ENCODE measurements at regions not wholly inside any gene's neighbourhood (a gene's known extent, or its start where the extent isn't known, plus 50 kb on each side); places are given as distances from the start of the nearest gene placed in this dataset.
"Not testable (repeated sequence)": the region's sequence is repeated elsewhere in the genome, so short reads cannot be mapped to it uniquely, and the experiment has no call there.

DNA sequence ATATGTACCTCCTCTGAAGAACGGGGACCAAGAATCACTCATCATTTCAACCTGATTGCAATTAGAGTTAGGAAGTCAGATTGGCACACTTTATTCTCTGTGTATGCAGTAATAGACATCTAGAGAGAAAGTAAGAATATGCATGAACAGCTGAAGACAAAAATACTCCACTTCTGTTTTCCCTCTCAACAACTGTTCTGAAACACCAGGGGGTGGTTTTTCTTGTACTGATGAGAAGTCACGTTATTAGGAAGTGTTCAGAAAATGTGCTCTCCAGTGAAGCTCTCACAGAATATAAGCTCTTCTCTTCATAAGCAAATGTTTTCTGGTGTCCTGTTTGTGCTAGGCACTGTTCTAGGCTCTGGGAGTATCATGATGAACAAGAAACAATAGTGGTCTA, 531.7 kb upstream of the C9orf72 start:
- no peak overlapping the region for H3K27ac Mint-ChIP-seq
- no peaks in the 10 kb centered on the region for H3K4me1 Mint-ChIP-seq
- H3K4me3 Mint-ChIP-seq, result no peak overlapping the region
- peaks cover 3% of the 10 kb centered on the region for H3K9me3 Mint-ChIP-seq
- DNase-seq, result no peak
- no peaks in the 10 kb centered on the region for H3K36me3 Mint-ChIP-seq
- CTCF ChIA-PET, result no interaction called here
- H3K27me3 Mint-ChIP-seq, result no peaks in the 10 kb centered on the region

DNA sequence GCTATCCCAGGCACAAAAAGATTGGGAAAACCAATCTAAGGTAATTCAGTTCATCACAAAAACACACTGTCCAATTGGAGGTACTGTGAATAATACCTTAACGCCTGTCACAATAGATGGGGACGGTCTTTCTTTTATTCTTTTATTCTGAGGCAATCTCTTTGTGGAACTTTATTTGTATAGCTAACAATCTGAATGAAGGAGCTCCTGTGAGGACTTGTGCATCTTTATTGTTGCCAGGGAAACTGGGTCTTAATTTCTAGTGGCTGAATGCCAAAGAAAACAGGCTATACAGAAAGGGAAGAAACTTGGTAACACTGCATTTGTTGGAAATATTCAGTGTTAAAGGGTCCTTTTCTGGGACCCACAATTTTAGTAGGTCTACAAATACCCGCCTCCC, 546.9 kb upstream of the C9orf72 start:
- Mint-ChIP-seq H3K9me3 (no peaks in the 10 kb centered on the region), H3K4me1 (no peaks in the 10 kb centered on the region), H3K27ac (no peak overlapping the region), H3K4me3 (no peak overlapping the region), H3K36me3 (no peaks in the 10 kb centered on the region), H3K27me3 (no peaks in the 10 kb centered on the region)
- no peak for DNase-seq
- CTCF ChIA-PET, result no interaction called here

DNA sequence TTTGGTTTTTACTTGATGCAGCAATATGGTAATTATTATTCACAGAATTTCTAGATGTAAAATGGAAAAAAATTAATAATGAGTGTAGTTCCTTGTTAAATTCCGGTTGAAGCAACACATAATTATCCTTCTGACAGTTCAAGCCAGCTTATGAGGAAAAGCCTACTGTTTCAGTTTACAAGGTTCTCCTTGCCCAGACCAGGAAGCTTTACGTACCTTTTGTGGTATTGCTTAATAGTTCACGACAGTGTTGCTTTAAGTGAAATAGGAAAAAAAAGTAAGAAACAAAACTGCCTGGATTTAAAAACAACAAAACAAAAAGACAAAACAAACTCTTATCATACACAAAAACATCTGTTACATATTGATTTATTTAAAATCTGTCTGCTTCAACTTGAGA, 547.3 kb upstream of the C9orf72 start:
- Mint-ChIP-seq H3K36me3 (no peaks in the 10 kb centered on the region), H3K4me3 (no peak overlapping the region), H3K9me3 (no peaks in the 10 kb centered on the region), H3K4me1 (no peaks in the 10 kb centered on the region), H3K27ac (no peak overlapping the region), H3K27me3 (no peaks in the 10 kb centered on the region)
- no peak for DNase-seq
- CTCF ChIA-PET, result no interaction called here

DNA sequence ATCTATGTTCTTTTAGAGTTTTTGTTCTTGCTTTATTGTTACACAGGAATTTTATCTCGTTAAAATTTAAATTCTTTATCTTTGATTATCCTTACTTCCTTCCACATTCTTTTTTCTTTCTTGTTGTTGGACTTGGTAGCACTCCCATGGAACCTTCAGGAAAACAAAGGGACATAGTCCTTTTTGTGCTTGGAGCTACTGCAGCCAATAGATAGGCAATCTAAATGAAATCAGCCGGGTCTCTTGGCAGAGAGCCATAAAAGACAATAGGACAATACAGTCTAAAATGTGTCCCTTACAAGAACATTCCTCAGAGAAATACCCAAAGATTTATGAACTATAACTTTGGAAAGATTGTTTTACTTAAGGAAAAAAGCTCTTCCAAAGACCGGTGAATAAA, 548.1 kb upstream of the C9orf72 start:
- CTCF ChIA-PET, result no interaction called here
- no peaks in the 10 kb centered on the region for H3K4me1 Mint-ChIP-seq
- H3K9me3 Mint-ChIP-seq, result no peaks in the 10 kb centered on the region
- no peak overlapping the region for H3K27ac Mint-ChIP-seq
- no peak overlapping the region for H3K4me3 Mint-ChIP-seq
- no peaks in the 10 kb centered on the region for H3K36me3 Mint-ChIP-seq
- H3K27me3 Mint-ChIP-seq, result no peaks in the 10 kb centered on the region
- DNase-seq, result no peak

DNA sequence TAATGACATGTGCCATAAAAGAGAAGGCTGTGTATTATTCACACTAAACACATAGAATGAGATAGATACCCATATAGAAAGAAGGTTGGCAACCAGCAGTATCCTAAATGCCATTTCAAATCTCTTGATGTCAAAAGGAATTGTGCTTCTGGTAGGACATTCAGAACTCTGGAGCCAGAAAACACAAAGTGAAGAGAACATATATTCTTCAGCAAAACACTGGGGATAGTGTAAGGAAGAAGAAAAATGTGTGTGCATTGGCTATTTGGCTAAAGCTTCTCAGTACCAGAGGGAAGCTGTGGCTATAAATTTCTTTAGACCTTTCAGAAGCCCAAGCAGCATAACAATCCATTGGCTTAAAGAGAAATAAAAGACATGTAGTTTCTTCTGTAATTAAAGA, 551.6 kb upstream of the C9orf72 start:
- H3K9me3 Mint-ChIP-seq, result no peaks in the 10 kb centered on the region
- H3K4me1 Mint-ChIP-seq, result no peaks in the 10 kb centered on the region
- DNase-seq, result no peak
- H3K27ac Mint-ChIP-seq, result no peak overlapping the region
- CTCF ChIA-PET, result no interaction called here
- H3K27me3 Mint-ChIP-seq, result no peaks in the 10 kb centered on the region
- H3K36me3 Mint-ChIP-seq, result no peaks in the 10 kb centered on the region
- no peak overlapping the region for H3K4me3 Mint-ChIP-seq

DNA sequence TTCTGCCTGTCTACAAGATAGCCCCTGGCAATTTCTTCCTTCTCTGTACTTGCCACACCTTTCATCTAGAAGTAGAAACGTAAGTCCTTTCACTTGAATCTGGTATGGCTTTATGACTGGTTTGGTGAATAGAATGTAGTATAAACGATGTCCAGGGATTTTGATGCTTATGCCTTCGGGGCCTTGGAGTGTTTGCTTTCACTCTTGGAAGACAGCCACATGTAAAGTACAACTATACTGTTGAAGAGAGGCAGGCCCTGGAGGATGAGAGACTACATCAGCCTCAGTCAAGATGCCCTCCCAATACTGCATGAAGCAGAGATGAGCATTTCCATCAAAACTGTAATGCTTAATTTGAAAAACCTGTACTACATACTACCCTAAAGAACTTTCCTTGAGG, 553.8 kb upstream of the C9orf72 start:
- H3K27ac Mint-ChIP-seq, result no peak overlapping the region
- H3K27me3 Mint-ChIP-seq, result no peaks in the 10 kb centered on the region
- H3K36me3 Mint-ChIP-seq, result no peaks in the 10 kb centered on the region
- H3K4me3 Mint-ChIP-seq, result no peak overlapping the region
- no peak for DNase-seq
- no peaks in the 10 kb centered on the region for H3K9me3 Mint-ChIP-seq
- H3K4me1 Mint-ChIP-seq, result no peaks in the 10 kb centered on the region
- CTCF ChIA-PET, result no interaction called here

DNA sequence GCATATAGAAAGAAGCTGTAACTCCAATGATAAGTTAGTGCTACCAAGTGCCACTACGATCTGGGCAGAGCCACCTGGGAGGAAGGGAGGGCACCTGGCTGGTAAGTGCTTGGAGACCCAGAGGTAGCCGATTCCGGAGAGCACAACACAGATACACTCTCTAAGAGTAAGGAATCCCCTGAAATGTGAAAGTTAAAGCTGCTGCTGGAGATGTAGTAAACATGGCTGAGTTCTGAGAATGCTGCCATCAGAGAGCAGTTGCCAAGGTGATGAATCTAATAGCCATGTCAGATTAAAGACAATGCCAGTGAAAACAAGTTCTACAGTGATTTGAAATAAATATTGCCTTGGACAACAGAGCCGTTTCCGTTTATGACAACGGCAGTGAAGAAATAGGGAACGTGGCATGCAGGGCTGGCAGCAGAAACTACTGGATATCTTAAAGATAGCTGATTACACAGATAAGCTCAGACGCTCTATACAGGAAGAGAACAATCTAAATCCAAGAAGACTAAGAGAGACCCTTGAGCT, 561.2 kb upstream of the C9orf72 start:
- DNase-seq, result no peak
- Mint-ChIP-seq H3K9me3 (no peaks in the 10 kb centered on the region), H3K27ac (no peak overlapping the region), H3K4me3 (no peak overlapping the region), H3K4me1 (no peaks in the 10 kb centered on the region), H3K27me3 (no peaks in the 10 kb centered on the region), H3K36me3 (no peaks in the 10 kb centered on the region)
- CTCF ChIA-PET, result no interaction called here

DNA sequence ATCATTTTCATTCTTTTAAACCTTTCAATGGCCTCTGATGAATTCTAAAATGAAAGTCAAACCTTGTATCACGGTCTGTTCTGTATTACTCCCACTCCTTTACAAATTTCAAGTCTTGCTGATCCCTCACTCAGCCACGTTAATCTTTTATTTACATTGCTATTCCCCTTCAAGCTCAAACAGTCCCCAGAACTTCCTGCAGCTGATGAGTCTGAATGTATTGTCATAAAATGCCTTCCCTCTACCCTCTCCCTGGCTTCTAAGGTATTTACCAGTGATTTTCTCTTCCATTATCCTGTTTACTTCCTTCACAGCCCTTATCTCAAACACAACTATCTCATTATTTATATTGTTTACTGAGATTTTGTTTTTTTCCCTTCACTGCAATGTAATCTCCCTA, 562.3 kb upstream of the C9orf72 start:
- no peak for DNase-seq
- H3K27me3 Mint-ChIP-seq, result no peaks in the 10 kb centered on the region
- CTCF ChIA-PET, result no interaction called here
- H3K27ac Mint-ChIP-seq, result no peak overlapping the region
- no peaks in the 10 kb centered on the region for H3K36me3 Mint-ChIP-seq
- no peaks in the 10 kb centered on the region for H3K9me3 Mint-ChIP-seq
- H3K4me3 Mint-ChIP-seq, result no peak overlapping the region
- no peaks in the 10 kb centered on the region for H3K4me1 Mint-ChIP-seq

DNA sequence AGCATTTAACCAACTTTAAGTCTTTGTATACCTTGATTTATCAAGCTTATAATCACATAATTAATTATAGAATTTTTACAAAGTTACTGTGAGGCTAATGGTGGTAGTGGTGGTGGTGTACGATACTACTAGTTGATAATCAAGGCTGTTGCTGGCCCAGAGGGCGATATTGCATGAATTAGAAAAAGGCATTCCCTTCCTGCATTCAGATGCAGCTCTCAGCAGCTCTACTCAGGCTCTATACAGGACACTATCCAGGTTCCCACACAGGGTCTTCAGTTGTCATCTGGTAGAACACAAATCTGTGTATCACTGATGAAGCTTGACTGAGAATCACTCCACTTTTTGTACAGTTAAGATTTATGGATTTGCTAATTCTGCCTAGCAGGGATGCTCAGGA, 562.8 kb upstream of the C9orf72 start:
- H3K9me3 Mint-ChIP-seq, result no peaks in the 10 kb centered on the region
- no peak overlapping the region for H3K27ac Mint-ChIP-seq
- no peaks in the 10 kb centered on the region for H3K36me3 Mint-ChIP-seq
- no peak overlapping the region for H3K4me3 Mint-ChIP-seq
- DNase-seq, result no peak
- no peaks in the 10 kb centered on the region for H3K27me3 Mint-ChIP-seq
- H3K4me1 Mint-ChIP-seq, result no peaks in the 10 kb centered on the region
- CTCF ChIA-PET, result no interaction called here

DNA sequence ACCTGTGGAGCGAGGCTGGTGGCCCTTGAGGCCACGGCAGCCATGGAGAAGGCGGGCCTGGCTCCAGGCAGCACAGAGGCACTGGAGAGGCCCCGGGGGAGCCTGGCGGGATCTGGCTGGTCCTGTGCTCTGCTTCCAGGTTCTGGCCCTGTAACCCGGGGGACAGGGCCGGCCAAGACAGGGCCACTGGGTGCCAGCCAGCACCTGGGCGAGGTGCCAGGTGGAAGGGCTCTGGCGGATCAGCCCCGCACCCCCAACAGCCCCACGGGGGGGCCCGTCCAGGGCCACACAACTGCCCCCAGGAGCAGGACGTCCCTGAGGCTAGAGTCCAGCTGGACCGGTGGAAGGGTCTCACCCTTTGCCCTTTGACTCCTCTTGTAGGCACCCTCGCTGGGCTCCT, 574.1 kb upstream of the C9orf72 start:
- CTCF ChIA-PET, H3K27ac Mint-ChIP-seq, DNase-seq, H3K27me3 Mint-ChIP-seq, H3K4me3 Mint-ChIP-seq, H3K4me1 Mint-ChIP-seq, H3K9me3 Mint-ChIP-seq, H3K36me3 Mint-ChIP-seq: not testable (repeated sequence)

DNA sequence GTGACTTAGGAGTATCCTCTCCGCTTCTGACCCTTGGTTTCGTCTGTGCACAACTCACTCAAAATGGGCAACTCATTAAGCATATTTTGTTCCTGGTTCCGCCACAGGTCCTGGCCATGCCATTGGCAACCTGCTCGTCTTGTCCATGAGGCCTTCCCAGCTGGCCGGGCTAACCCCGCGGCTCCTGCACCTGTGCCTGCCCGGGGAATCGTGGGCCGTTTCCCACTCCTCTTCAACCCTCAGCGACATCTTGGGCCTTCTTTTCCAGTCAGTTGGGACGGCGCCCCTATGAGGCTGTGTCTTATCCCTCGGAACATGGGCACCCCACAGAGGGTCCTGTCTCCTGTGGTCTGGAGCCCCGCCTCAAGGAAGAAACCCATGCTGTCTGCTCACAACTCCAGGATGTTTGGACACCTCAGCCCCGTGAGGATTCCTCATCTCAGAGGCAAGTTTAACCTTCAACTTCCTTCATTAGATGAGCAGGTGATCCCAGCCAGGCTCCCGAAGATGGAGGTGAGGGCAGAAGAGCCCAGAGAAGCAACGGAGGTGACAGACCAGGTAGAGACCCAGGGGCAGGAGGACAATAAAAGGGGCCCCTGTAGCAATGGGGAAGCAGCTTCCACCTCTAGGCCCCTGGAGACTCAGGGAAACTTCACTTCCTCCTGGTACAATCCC, 574.8 kb upstream of the C9orf72 start:
- not testable (repeated sequence) for H3K9me3 Mint-ChIP-seq, H3K27ac Mint-ChIP-seq

DNA sequence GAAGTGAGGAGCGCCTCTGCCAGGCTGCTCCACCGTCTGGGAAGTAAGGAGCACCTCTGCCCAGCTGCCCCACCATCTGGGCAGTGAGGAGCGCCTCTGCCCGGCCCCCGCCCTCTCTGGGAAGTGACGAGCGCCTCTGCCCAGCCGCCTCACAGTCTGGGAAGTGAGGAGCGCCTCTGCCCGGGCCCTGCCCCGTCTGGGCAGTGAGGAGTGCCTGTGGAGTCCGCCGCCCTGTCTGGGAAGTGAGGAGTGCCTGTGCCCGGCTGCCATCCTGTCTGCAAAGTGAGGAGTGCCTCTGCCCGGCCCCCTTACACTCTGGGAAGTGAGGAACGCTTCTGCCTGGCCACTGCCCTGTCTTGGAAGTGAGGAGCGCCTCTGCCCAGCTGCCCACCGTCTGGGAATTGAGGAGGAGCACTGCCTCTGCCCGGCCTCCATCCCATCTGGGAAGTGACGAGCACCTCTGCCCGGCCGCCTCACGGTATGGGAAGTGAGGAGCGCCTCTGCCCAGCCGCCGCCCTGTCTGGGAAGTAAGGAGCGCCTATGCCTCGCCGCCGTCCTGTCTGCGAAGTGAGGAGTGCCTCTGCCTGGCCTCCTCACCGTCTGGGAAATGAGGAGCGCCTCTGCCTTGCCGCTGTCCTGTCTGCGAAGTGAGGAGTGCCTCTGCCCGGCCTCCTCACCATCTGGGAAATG, 576.2 kb upstream of the C9orf72 start:
- H3K36me3 Mint-ChIP-seq, H3K27ac Mint-ChIP-seq, DNase-seq, H3K4me1 Mint-ChIP-seq, H3K9me3 Mint-ChIP-seq, H3K27me3 Mint-ChIP-seq, H3K4me3 Mint-ChIP-seq, CTCF ChIA-PET: not testable (repeated sequence)

More for the DNA sequence above, 574.8 kb upstream of the C9orf72 start:
- H3K27me3 Mint-ChIP-seq, DNase-seq, CTCF ChIA-PET, H3K36me3 Mint-ChIP-seq, H3K4me3 Mint-ChIP-seq, H3K4me1 Mint-ChIP-seq: not testable (repeated sequence)

DNA sequence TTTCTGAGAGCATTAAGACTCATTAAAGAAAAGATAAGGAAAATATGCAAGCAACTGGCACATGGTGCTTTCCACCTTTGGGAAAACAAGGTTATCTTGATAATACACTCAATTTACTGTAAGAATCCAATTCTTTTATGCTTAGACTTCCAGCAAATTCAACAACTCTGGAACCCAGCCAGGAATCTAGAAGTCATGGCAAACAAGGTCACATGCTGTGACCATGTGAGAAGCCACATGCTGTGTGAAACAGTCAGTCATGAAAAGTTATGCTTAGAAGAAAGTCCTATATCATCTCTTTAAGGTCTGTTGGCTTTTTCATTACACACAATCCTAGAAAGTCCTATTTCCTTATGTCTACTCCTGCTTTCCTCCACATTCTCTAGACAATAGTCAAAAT, 581.8 kb upstream of the C9orf72 start:
- Mint-ChIP-seq H3K4me3 (no peak overlapping the region), H3K27ac (no peak overlapping the region)
- no peak for DNase-seq

DNA sequence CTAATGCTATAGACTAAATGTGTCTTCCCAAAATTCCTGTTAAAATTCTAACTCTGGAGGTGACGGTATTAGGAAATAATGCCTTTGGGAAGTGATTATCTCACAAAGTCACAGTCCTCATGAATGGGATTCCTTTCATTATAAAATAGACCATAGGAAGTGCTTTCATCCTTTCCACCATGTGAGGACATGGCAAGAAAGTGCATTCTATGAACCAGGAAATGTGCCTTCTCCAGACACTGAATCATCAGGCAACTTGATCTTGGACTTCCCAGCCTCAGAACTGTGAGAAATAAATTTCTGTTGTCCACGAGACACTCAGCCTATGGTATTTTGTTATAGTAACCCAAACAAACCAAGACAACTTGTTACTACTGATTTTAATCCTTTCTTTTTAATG, 582.4 kb upstream of the C9orf72 start:
- no peak overlapping the region for H3K4me3 Mint-ChIP-seq
- no peaks in the 10 kb centered on the region for H3K27me3 Mint-ChIP-seq
- H3K36me3 Mint-ChIP-seq, result no peaks in the 10 kb centered on the region
- H3K9me3 Mint-ChIP-seq, result peaks cover 2% of the 10 kb centered on the region
- no peak overlapping the region for H3K27ac Mint-ChIP-seq
- CTCF ChIA-PET, result no interaction called here
- H3K4me1 Mint-ChIP-seq, result no peaks in the 10 kb centered on the region
- no peak for DNase-seq

More for the DNA sequence above, 581.8 kb upstream of the C9orf72 start:
- CTCF ChIA-PET, result no interaction called here
- Mint-ChIP-seq H3K9me3 (peaks cover 2% of the 10 kb centered on the region), H3K27me3 (no peaks in the 10 kb centered on the region), H3K4me1 (no peaks in the 10 kb centered on the region), H3K36me3 (no peaks in the 10 kb centered on the region)

DNA sequence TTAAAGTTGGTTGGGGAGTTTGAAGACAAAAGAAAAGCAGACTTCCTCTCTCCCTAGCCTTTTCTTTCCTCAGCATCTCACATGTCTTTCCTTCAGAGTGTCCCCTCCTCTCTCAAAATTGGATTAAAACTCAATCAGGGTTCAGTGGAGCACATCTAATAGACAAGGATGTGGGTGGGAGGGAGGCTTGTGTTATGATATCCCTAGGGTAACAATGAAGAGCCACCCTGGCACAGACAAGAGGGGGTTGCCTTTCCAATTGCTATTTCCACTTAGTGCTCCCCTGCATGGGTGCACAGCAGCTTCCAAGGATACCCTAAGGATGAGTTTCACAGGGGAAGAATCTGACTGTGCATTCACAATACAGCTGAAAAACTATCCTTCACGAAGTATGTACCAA, 585.2 kb upstream of the C9orf72 start:
- H3K36me3 Mint-ChIP-seq, result no peaks in the 10 kb centered on the region
- H3K27me3 Mint-ChIP-seq, result no peaks in the 10 kb centered on the region
- no peaks in the 10 kb centered on the region for H3K4me1 Mint-ChIP-seq
- no peak overlapping the region for H3K4me3 Mint-ChIP-seq
- H3K27ac Mint-ChIP-seq, result no peak overlapping the region
- DNase-seq, result no peak
- CTCF ChIA-PET, result interaction anchor here (0.5 kb wide), 1 partner anchor 208 kb away, joined by 3 read pairs; no protein-coding TSS in a partner anchor
- peaks cover 2% of the 10 kb centered on the region for H3K9me3 Mint-ChIP-seq

Measured in activated naive CD4-positive, alpha-beta T cell treated with anti-CD3 and anti-CD28 coated beads, Interleukin-2, amount 10 ng/mL, durations not matched to agents 7 days and 5 days (primary cell).